ENCODE measurements at regions not wholly inside any gene's neighbourhood (a gene's known extent, or its start where the extent isn't known, plus 50 kb on each side); places are given as distances from the start of the nearest gene placed in this dataset.

DNA sequence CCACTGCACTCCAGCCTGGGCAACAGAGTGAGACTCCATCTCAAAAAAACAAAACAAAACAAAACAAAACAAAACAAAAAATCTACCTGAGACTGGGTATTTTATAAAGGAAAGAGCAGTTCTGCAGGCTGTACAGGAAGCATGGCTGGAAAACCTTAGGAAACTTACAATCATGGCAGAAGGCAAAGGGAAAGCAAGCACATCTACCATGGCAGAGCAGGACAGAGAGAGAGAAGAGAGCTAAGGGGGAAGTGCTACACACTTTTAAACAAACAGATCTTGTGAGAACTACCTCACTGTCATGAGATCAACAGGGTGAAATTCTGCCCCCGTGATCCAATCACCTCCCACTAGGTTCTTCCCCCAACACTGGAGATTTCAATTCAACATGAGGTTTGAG lies 198.3 kb upstream of the SAMSN1 start:
- Histone ChIP-seq H3K4me3 (ENCODE audit: low read length) (no peak overlapping the region), H3K9ac (ENCODE audit: low read length) (no peak overlapping the region), H2AFZ (ENCODE audit: low read length) (no peak overlapping the region), H3K27ac (ENCODE audit: low read length) (no peak overlapping the region), H3K27me3 (ENCODE audit: low read length) (no peaks in the 10 kb centered on the region), H3K4me2 (ENCODE audit: low read length) (no peak overlapping the region), H3K4me1 (ENCODE audit: insufficient read depth, low read length) (peaks cover 19% of the 10 kb centered on the region), H3K9me3 (ENCODE audit: low read length) (no peaks in the 10 kb centered on the region), H4K20me1 (ENCODE audit: low read length) (no peaks in the 10 kb centered on the region), H3K9me2 (replicated peaks; ENCODE audit: low read length) (no peaks in the 10 kb centered on the region), H3F3A (ENCODE audit: low read length, unreplicated experiment) (no peaks in the 10 kb centered on the region), H3K36me3 (ENCODE audit: low read depth, low read length) (no peaks in the 10 kb centered on the region), H3K79me2 (ENCODE audit: low read length) (no peaks in the 10 kb centered on the region)
- DNase-seq (no peak), ATAC-seq (no peak)
- no TSS peak for BruUV-seq (replicated peaks)
- ChIA-PET CTCF (no interaction called here), POLR2A (ENCODE audit: unreplicated experiment) (interaction anchor here (0.6 kb wide), 1 partner anchor 1363 kb away, joined by 3 read pairs; no protein-coding TSS in a partner anchor)
- intact Hi-C loops (cut with micrococcal nuclease), result no loop called here
- TF ChIP-seq EZH2phosphoT487 (IDR thresholded peaks at IDR 0.05; ENCODE audit: borderline replicate concordance, low read length) (no peak), EZH2 (IDR thresholded peaks at IDR 0.05; ENCODE audit: low read length, unreplicated experiment) (no peak)
- TF ChIP-seq, protein P1, sequence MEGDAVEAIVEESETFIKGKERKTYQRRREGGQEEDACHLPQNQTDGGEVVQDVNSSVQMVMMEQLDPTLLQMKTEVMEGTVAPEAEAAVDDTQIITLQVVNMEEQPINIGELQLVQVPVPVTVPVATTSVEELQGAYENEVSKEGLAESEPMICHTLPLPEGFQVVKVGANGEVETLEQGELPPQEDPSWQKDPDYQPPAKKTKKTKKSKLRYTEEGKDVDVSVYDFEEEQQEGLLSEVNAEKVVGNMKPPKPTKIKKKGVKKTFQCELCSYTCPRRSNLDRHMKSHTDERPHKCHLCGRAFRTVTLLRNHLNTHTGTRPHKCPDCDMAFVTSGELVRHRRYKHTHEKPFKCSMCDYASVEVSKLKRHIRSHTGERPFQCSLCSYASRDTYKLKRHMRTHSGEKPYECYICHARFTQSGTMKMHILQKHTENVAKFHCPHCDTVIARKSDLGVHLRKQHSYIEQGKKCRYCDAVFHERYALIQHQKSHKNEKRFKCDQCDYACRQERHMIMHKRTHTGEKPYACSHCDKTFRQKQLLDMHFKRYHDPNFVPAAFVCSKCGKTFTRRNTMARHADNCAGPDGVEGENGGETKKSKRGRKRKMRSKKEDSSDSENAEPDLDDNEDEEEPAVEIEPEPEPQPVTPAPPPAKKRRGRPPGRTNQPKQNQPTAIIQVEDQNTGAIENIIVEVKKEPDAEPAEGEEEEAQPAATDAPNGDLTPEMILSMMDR (conservative IDR thresholded peaks at IDR 0.05; ENCODE audit: low read depth, low read length), result no peak

DNA sequence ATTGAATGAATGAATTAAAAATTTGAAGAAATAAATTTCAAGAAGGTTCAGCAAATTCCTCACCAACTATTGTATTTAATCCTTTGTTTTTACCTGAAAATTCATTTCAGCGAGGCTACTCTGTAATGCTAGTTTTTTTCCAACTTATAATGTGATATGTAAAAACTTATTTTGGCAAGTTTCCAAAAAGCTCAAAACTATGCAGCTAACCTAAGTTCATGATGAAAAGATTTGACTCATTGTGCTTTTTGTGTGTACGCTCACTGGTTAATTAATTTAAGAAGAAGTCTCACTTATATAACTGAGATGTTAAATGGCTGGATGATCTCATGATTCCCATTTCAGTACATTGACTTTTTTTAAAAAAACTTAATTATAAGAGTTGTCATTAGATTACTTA lies 196.0 kb upstream of the SAMSN1 start:
- no peak overlapping the region for H3K9ac ChIP-seq (ENCODE audit: low read length)
- H3K36me3 ChIP-seq (ENCODE audit: low read depth, low read length), result no peaks in the 10 kb centered on the region
- no peaks in the 10 kb centered on the region for H3K9me2 ChIP-seq (replicated peaks; ENCODE audit: low read length)
- H2AFZ ChIP-seq (ENCODE audit: low read length), result no peak overlapping the region
- CTCF ChIA-PET, result no interaction called here
- no peak for TF ChIP-seq EZH2 (IDR thresholded peaks at IDR 0.05; ENCODE audit: low read length, unreplicated experiment)
- TF ChIP-seq, protein P1 (conservative IDR thresholded peaks at IDR 0.05; ENCODE audit: low read depth, low read length), result no peak
- TF ChIP-seq EZH2phosphoT487 (IDR thresholded peaks at IDR 0.05; ENCODE audit: borderline replicate concordance, low read length), result no peak
- peak; percentile 4 for DNase-seq
- H3F3A ChIP-seq (ENCODE audit: low read length, unreplicated experiment), result no peaks in the 10 kb centered on the region
- no peaks in the 10 kb centered on the region for H3K9me3 ChIP-seq (ENCODE audit: low read length)
- no peaks in the 10 kb centered on the region for H3K79me2 ChIP-seq (ENCODE audit: low read length)
- no peak for ATAC-seq
- intact Hi-C loops (cut with micrococcal nuclease), result no loop called here
- peaks cover 19% of the 10 kb centered on the region for H3K4me1 ChIP-seq (ENCODE audit: insufficient read depth, low read length)
- H3K4me3 ChIP-seq (ENCODE audit: low read length), result no peak overlapping the region
- BruUV-seq (replicated peaks), result no TSS peak
- no peaks in the 10 kb centered on the region for H4K20me1 ChIP-seq (ENCODE audit: low read length)
- no peak overlapping the region for H3K27ac ChIP-seq (ENCODE audit: low read length)
- H3K27me3 ChIP-seq (ENCODE audit: low read length), result no peaks in the 10 kb centered on the region
- H3K4me2 ChIP-seq (ENCODE audit: low read length), result no peak overlapping the region
- POLR2A ChIA-PET (ENCODE audit: unreplicated experiment), result no interaction called here

DNA sequence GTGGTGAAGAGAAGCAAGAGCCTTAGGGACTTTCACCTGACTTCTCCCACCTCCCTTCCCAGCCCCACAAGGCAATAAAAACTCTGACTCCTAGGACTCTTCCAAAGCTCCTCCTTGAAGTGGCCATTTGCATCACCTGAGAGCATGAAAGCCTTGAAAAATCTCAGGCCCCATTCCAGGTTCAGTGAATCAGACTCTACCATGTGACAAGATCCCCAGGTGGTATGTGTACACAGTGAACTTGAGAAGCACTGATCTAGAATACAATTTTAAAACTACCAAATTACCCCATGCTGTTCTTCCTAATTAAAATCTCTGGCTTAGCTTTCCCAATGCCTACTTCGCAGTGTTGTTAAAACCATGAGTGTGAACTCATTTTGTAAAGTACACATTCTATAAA lies 195.1 kb upstream of the SAMSN1 start:
- TF ChIP-seq, protein P1 (conservative IDR thresholded peaks at IDR 0.05; ENCODE audit: low read depth, low read length), result no peak
- TF ChIP-seq EZH2phosphoT487 (IDR thresholded peaks at IDR 0.05; ENCODE audit: borderline replicate concordance, low read length), result no peak
- no peak for TF ChIP-seq EZH2 (IDR thresholded peaks at IDR 0.05; ENCODE audit: low read length, unreplicated experiment)
- no peaks in the 10 kb centered on the region for H3K9me3 ChIP-seq (ENCODE audit: low read length)
- H3K9me2 ChIP-seq (replicated peaks; ENCODE audit: low read length), result no peaks in the 10 kb centered on the region
- 0 out of 2 replicates have a peak overlapping the region, but pooled peaks have one; percentile 3 for H3K4me2 ChIP-seq (ENCODE audit: low read length)
- H3F3A ChIP-seq (ENCODE audit: low read length, unreplicated experiment), result no peaks in the 10 kb centered on the region
- DNase-seq (peak; percentile 89), ATAC-seq (peak; percentile 72)
- peaks cover 19% of the 10 kb centered on the region for H3K4me1 ChIP-seq (ENCODE audit: insufficient read depth, low read length)
- POLR2A ChIA-PET (ENCODE audit: unreplicated experiment), result no interaction called here
- H3K27ac ChIP-seq (ENCODE audit: low read length), result peak overlapping the region; percentile 48
- no peak overlapping the region for H2AFZ ChIP-seq (ENCODE audit: low read length)
- intact Hi-C loops (cut with micrococcal nuclease), result no loop called here
- no peak overlapping the region for H3K4me3 ChIP-seq (ENCODE audit: low read length)
- no peaks in the 10 kb centered on the region for H3K79me2 ChIP-seq (ENCODE audit: low read length)
- H4K20me1 ChIP-seq (ENCODE audit: low read length), result no peaks in the 10 kb centered on the region
- no TSS peak for BruUV-seq (replicated peaks)
- H3K36me3 ChIP-seq (ENCODE audit: low read depth, low read length), result no peaks in the 10 kb centered on the region
- CTCF ChIA-PET, result interaction anchor here (0.6 kb wide), 1 partner anchor 9 kb away, joined by 3 read pairs; no protein-coding TSS in a partner anchor
- no peak overlapping the region for H3K9ac ChIP-seq (ENCODE audit: low read length)
- no peaks in the 10 kb centered on the region for H3K27me3 ChIP-seq (ENCODE audit: low read length)
